AG10803 (cell line): ENCODE measurements at regions not wholly inside any gene's neighbourhood (a gene's known extent, or its start where the extent isn't known, plus 50 kb on each side); places are given as distances from the start of the nearest gene placed in this dataset.

Experiments
- DNase-seq: peaks from one replicate; pipeline ENCODE4 v3.0.0; 2010; ENCODE audit warnings: low read depth
- H3K4me3 ChIP-seq: 2 replicates; pipeline ENCODE4 v1.5.1; 2011; ENCODE audit warnings: mild to moderate bottlenecking, low read length, control low read depth
- CTCF ChIP-seq: conservative IDR thresholded peaks from 2 replicates; pipeline ENCODE4 v1.5.1; 2011; ENCODE audit warnings: mild to moderate bottlenecking, low read length, control low read depth, inconsistent platforms

GRCh38 chr9:15048772-15049171, 138.5 kb upstream of the FREM1 start:
- DNase-seq, result no peak
- no peak for TF ChIP-seq CTCF
- H3K4me3 ChIP-seq, result no peak overlapping the region

- no peak overlapping the region for H3K4me3 ChIP-seq
- no peak for TF ChIP-seq CTCF
- DNase-seq, result no peak
Observed at GRCh38 chr9:15047028-15047551, 136.9 kb upstream of the FREM1 start.

- no peak overlapping the region for H3K4me3 ChIP-seq
- no peak for TF ChIP-seq CTCF
- no peak for DNase-seq
Observed at GRCh38 chr9:15033316-15033715, 123.1 kb upstream of the FREM1 start.

- H3K4me3 ChIP-seq, result no peak overlapping the region
- no peak for TF ChIP-seq CTCF
- DNase-seq, result no peak
Observed at GRCh38 chr9:15032860-15033259, 122.6 kb upstream of the FREM1 start.

GRCh38 chr9:15021146-15021545, 110.9 kb upstream of the FREM1 start:
- TF ChIP-seq CTCF, result no peak
- no peak for DNase-seq
- no peak overlapping the region for H3K4me3 ChIP-seq

GRCh38 chr9:15018096-15018637, 107.9 kb upstream of the FREM1 start:
- TF ChIP-seq CTCF, result no peak
- no peak for DNase-seq
- no peak overlapping the region for H3K4me3 ChIP-seq

- no peak for TF ChIP-seq CTCF
- no peak for DNase-seq
- H3K4me3 ChIP-seq, result no peak overlapping the region
Observed at GRCh38 chr9:15010581-15010980, 100.4 kb upstream of the FREM1 start.
